LHCN-M2 (cell line): ENCODE measurements at regions not wholly inside any gene's neighbourhood (a gene's known extent, or its start where the extent isn't known, plus 50 kb on each side); places are given as distances from the start of the nearest gene placed in this dataset.
"Not testable (repeated sequence)": the region's sequence is repeated elsewhere in the genome, so short reads cannot be mapped to it uniquely, and the experiment has no call there.

Experiments
- DNase-seq: peaks from one replicate; pipeline ENCODE4 v3.0.0-alpha.2; 2012; ENCODE audit warnings: low read depth

- DNase-seq: not testable (repeated sequence)
Observed at GRCh38 chr4:27075603-27076002, 215.0 kb downstream of the STIM2 start.

DNA sequence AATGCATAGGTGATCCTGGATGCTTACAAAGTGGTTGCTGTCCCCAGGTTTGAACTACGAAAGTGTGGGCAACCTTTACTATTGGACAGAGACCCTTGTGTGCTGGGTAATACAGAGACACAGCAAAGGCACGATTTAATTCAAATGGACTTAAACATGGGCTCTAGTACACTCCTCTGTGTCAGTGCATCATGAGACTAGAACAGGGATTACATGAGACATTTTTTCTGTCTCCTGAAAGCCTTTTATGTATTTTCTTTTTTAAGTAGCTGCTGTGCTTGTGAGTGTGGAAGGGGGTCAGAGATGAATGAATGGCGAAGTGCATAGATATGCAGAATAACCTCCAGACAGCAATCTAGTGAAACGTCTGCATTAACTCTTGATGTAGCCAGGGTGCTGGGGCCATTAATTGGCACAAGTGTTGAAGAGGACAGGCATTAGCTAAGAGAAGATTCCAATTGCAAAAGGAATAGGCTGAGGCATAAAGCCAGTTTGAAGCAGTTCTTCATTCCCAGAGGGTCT is 218.4 kb downstream of the STIM2 start:
- no peak for DNase-seq

DNA sequence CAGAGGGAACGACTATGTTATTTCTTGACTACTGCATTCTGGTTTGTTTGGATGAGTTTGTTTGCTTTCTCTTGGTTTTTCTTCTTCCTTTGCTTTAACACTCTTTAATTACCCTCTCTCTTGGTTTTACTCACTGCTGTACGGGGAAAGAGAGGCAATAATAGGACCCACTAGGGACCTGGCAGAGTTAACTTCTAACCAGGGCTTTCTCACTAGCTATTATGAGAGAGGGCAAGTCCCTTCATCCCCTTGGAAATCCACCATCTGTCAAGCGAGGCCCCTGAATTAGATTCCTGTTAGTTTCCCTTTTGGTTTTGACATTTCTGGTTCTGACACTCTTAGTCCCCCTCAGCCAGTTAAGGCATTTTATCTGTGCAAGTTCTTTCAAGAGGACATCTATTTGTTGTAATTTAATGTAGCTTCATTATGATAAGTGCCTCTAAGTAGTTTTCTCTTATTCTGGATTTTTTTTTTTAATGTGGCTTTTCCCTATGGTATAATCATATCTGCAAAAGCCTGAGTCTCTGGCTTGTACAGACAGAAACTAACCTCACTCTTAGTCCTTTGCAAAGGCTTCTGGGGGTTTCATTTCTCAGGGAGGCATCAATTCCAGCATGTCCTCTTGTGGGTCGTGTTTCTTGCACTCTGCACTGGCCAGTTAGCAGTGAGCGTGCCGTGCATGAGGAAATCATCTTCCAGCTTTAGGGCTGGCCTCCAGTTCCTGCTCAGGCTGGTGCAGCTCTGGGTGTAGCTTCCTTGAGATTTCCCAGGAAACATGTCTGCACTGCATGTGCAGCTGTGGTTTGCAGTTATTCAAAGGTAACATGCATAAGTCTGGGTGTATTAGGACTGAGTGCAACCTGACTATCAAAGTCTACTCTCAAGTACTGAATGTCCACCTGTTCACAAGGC is 221.3 kb downstream of the STIM2 start:
- DNase-seq: no peak

- DNase-seq: no peak
Observed at GRCh38 chr4:27082776-27083175, 222.1 kb downstream of the STIM2 start.

GRCh38 chr4:27084685-27085361 is 224.2 kb downstream of the STIM2 start:
- no peak for DNase-seq

DNA sequence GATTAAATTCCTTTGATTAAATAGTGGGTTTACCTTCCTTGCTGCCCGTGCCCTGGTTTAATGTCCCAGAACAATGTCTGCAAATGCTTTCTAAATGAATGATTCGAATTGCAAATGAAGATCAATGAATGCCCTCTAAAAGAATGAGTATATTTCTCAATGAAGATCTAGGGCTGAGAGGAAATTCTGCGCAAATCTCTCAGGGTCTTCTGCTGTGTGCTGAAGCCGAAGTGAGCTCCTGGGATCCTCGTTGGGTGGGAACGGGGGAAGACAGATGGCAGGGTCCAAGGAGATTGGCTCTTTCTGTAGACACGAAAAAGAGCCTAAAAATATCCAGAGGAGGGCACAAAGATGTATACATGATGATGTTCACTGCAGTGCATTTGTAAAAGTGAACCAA is 224.8 kb downstream of the STIM2 start:
- DNase-seq: no peak

DNA sequence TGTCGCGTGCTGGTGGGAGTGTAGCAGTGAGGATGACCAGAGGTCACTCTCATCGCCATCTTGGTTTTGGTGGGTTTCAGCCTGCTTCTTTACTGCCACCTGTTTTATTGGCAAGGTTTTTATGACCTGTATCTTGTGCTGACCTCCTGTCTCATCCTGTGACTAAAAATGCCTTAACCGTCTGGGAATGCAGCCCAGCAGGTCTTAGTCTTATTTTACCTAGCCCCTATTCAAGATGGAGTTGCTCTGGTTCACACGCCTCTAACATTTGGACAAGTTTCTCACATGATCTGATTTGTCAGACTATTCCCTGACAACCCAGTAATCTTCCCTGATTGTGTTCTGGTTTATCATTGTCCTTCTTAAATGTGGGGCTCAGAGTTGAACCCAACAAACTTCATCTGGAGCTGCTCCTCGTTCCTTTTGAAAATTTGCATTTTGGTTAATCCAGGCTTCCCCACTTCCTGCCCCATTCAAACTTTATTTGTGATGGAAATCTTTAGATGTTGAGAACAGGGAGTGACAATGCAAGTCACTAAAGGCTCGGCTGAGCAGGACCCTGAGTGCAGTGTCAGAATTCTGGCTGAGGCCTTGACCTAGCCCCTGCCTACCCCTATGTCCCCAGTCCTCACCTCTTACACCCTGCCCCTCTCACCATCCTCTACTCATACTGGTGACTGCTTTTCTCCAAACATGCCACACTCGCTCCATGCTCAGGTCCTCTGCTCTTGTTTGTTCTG is 226.8 kb downstream of the STIM2 start:
- no peak for DNase-seq

DNA sequence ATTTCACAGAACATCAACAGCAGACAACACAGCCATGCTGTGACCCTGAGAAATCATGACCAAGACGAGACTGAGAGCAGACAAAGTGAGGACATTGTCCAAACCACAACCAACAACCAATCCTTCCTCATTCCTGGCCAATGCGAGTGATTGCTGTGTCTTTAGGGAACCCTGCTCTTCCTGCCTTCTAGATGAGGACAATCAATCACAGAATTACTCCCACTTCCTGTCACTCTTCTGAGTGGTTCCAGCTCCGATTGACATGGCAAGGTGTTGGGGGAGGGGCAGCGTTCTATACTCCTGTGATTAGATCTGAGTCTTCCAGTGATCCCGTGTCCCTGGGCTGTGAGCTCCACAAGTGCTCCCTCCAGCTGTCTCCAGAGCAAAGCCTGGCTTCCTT is 227.8 kb downstream of the STIM2 start:
- DNase-seq: no peak

DNA sequence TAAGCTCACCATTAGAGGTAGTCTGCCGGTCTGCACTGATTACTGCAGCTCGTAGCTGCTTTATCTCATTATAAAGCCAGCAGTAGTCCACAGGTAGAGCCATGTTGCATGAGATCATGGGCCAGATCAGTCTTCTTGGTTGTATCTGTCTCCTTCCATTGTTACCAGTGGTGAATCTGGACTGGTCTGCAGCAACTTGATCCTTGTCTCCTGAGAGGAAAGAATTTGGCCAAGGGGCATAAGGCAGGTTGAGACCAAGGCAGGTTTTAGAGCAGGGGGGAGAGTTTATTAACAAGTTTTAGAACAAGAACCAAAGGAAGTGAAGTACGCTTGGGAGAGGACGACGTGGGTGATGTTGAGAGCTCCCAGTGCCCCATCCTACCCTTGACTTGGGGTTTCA is 228.5 kb downstream of the STIM2 start:
- DNase-seq: no peak

- no peak for DNase-seq
Observed at GRCh38 chr4:27090406-27090805, 229.8 kb downstream of the STIM2 start.

- no peak for DNase-seq
Observed at GRCh38 chr4:27094224-27094623, 233.6 kb downstream of the STIM2 start.

- DNase-seq: no peak
Observed at GRCh38 chr4:27094783-27095182, 234.1 kb downstream of the STIM2 start.

DNA sequence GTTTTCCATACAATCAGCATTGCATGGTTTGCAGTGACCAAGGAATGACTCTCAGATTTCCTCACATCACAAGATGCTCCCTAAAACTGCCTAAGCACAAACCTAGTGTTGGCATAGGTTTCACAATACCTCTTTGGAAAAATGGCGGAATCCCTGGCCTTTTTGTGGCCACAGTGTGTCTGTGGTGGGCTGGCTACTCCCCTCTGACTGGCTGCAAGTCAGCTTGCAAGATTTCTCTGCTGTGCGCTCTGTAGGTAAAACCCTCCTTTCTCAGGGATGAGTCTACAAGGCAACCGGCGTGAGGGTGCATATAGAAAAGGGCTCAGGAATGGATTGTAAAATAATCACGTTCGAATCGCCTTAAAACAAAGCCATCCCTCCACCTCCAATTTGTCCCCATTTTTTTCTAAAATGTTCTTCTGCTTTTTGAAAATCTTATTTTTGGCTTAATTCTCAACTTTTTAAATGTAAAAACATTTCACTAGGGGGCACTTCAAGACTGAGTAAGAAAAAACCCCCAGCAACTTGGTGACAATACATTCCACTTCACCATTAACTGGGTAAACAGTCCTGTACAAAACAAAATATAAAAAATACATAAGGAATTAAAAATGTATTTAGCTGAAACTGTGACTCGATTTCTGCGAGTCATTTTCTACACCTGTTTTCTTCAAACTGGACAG is 235.6 kb downstream of the STIM2 start:
- no peak for DNase-seq

DNA sequence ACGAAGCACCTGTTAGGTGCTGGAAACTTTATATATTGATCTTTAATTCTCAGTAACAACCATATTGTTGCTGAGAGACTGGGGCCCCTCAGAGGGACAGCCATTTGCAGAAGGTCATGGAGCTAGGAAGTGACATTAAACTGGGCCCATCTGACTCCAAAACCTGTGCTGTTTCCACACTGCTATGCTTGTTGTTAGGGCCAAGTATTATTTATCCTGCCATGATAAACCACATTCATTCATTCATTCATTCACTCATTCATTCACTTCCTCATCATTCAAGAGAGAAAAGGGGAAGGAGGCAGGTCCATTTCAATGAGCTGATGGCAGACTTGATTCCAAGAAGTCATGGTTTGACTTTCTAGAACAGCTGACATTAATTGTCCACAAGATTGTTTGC is 237.4 kb downstream of the STIM2 start:
- DNase-seq: no peak

DNA sequence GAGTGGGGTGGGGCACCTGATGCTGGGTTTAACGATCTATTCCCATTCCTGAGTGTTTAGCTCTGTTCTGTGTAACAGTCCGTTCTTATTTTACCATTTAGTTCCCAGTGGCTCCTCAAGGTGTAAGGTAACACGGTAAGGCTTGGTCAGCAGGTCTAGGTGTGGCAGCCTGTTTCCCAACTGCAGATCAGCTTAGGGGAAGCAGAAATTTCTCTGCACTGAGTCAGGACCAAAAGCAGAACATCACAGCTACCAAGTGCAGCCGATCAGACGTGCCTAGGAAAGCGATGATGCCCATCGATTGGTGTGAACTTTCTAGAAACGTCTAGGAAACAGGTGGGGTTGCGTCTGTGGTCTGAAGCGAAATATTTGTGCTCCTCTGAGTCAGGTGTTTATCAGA is 240.1 kb downstream of the STIM2 start:
- DNase-seq: no peak

GRCh38 chr4:27101126-27101525 is 240.5 kb downstream of the STIM2 start:
- DNase-seq: no peak

DNA sequence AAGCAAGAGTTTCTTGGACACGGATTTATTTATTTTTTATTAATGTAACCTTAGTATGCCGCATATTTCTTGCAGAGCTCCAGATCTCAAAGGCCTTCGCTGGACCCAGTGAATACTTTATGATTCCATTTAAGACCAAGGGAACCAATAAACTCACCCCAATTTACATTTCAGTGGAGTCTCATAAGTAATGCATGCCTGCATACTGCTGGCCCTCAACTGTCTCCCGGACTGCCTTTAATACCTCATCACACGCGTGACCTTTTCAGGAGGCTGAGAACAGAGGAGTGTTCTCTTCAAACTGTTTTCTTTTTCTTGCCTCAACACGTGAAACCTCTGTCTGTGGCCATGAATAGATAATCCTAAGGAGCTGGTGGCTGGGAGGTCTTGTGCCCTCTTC is 240.9 kb downstream of the STIM2 start:
- no peak for DNase-seq

- no peak for DNase-seq
Observed at GRCh38 chr4:27111627-27112026, 251.0 kb downstream of the STIM2 start.

GRCh38 chr4:27112587-27112986 is 251.9 kb downstream of the STIM2 start:
- DNase-seq: no peak

DNA sequence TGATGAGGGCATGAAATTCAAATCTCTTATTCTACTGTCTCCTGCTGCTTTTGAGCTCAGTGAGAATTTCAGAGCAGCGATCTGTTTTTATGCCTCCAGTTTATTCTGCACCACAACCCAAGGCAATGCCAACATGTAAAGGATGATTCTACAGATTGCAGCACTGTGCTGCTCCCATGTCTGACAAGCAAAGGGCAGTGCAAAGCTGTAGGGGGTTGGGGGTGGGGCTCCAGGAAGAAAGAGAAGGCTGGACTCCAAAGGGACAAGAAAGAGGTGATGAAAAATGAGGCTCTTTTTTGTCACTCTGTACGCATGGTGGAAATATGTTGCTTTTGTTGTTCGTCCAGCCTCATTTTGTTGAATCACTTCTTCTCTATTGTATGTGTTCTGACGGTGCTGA is 254.6 kb downstream of the STIM2 start:
- no peak for DNase-seq

- DNase-seq: no peak
Observed at GRCh38 chr4:27117453-27117852, 256.8 kb downstream of the STIM2 start.

GRCh38 chr4:27119239-27119638 is 258.6 kb downstream of the STIM2 start:
- DNase-seq: no peak
